PC-9 (cell line): ENCODE measurements at regions not wholly inside any gene's neighbourhood (a gene's known extent, or its start where the extent isn't known, plus 50 kb on each side); places are given as distances from the start of the nearest gene placed in this dataset.

ENCODE experiments used
- BruUV-seq: library from RNA; stranded (reverse); fragments of 400-500 nt; replicated peaks from 2 replicates; lab custom pipeline; 2021; lab: Mats Ljungman, UMichigan
- CTCF ChIA-PET: fragments of 300-600 bp; sonication (Branson Sonifier 250); formaldehyde crosslinking; loops from one replicate; lab custom pipeline; 2022; ENCODE audit warnings: antibody characterized with exemption; lab: Charles Lee
- POLR2A ChIA-PET: fragments of 300-600 bp; sonication (Branson Sonifier 250); formaldehyde crosslinking; loops from one replicate; lab custom pipeline; 2022; ENCODE audit warnings: antibody characterized with exemption; ENCODE audit not compliant: unreplicated experiment; lab: Charles Lee
- DNase-seq, 2 experiments: peaks; one replicate each; pipeline versions ENCODE4 v3.0.0 to v3.0.0-alpha.2; 2015 to 2022; ENCODE audit warnings: mixed read lengths in 1 of 2
- H2AFZ ChIP-seq: fragments of 200-600 bp; sonication (generic); 2 replicates; pipeline ENCODE4 v1.8.1; 2017; ENCODE audit warnings: antibody characterized with exemption
- H3F3A ChIP-seq: fragments of 200-600 bp; sonication (generic); 2 replicates; pipeline ENCODE4 v1.8.1; 2017; ENCODE audit warnings: antibody characterized with exemption, mild to moderate bottlenecking, low read depth; ENCODE audit not compliant: insufficient read depth
- H3K27ac ChIP-seq: fragments of 200-600 bp; sonication (generic); 2 replicates; pipeline ENCODE4 v1.6.1; 2016; ENCODE audit warnings: mixed run types
- H3K27me3 ChIP-seq: fragments of 200-600 bp; sonication (generic); 2 replicates; pipeline ENCODE4 v1.6.1; 2016; ENCODE audit warnings: low read depth, mixed run types; ENCODE audit not compliant: insufficient read depth
- H3K36me3 ChIP-seq: fragments of 200-600 bp; sonication (generic); 2 replicates; pipeline ENCODE4 v1.6.1; 2016; ENCODE audit warnings: low read depth, mixed run types
- H3K4me1 ChIP-seq: fragments of 200-600 bp; sonication (generic); replicated peaks from 2 replicates; pipeline ENCODE4 v1.6.1; 2016; ENCODE audit warnings: mixed run types; ENCODE audit not compliant: insufficient read depth
- H3K4me2 ChIP-seq: fragments of 200-600 bp; sonication (generic); 2 replicates; pipeline ENCODE4 v1.6.1; 2017; ENCODE audit warnings: mixed run types
- H3K4me3 ChIP-seq: fragments of 200-600 bp; sonication (generic); 2 replicates; pipeline ENCODE4 v1.6.1; 2016; ENCODE audit warnings: mixed run types
- H3K79me2 ChIP-seq: fragments of 200-600 bp; sonication (generic); 2 replicates; pipeline ENCODE4 v1.6.1; 2017; ENCODE audit warnings: low read depth, mixed run types
- H3K9me2 ChIP-seq: fragments of 200-600 bp; sonication (generic); 2 replicates; pipeline ENCODE4 v1.8.1; 2017; ENCODE audit warnings: mild to moderate bottlenecking; ENCODE audit not compliant: insufficient read depth
- H3K9me3 ChIP-seq: fragments of 200-600 bp; sonication (generic); 2 replicates; pipeline ENCODE4 v1.8.1; 2016; ENCODE audit warnings: low read depth; ENCODE audit not compliant: insufficient read depth
- H4K20me1 ChIP-seq: fragments of 200-600 bp; sonication (generic); 2 replicates; pipeline ENCODE4 v1.8.1; 2017; ENCODE audit not compliant: insufficient read depth
- CTCF ChIP-seq: fragments of 200-600 bp; sonication (generic); conservative IDR thresholded peaks from 2 replicates; pipeline ENCODE4 v1.6.1; 2017; ENCODE audit warnings: mixed run types, antibody characterized with exemption, mild to moderate bottlenecking, moderate library complexity
- EZH2 ChIP-seq: fragments of 200-600 bp; sonication (generic); IDR thresholded peaks from 2 replicates; pipeline ENCODE4 v1.8.0; 2017; ENCODE audit warnings: antibody characterized with exemption, low read depth
- intact Hi-C: fragments of 100-400 bp; cut with micrococcal nuclease; formaldehyde crosslinking; loops from one replicate; pipeline ENCODE4 v1.10.0; 2022; ENCODE audit not compliant: unreplicated experiment

GRCh38 chr20:57987659-57988058 is 240.8 kb downstream of the ANKRD60 start:
- BruUV-seq = no TSS peak
- intact Hi-C loops = no loop called here
- no peaks in the 10 kb centered on the region for H3K9me3 ChIP-seq
- TF ChIP-seq CTCF (no peak), EZH2 (no peak)
- H3K27ac ChIP-seq = no peak overlapping the region
- no peak overlapping the region for H3K4me2 ChIP-seq
- H3K36me3 ChIP-seq = no peaks in the 10 kb centered on the region
- no peak for DNase-seq
- no peaks in the 10 kb centered on the region for H3K9me2 ChIP-seq
- H4K20me1 ChIP-seq = no peaks in the 10 kb centered on the region
- no peak overlapping the region for H2AFZ ChIP-seq
- H3F3A ChIP-seq = peaks cover 33% of the 10 kb centered on the region
- H3K27me3 ChIP-seq = no peaks in the 10 kb centered on the region
- H3K4me1 ChIP-seq = peaks cover 33% of the 10 kb centered on the region
- CTCF ChIA-PET = no interaction called here
- H3K4me3 ChIP-seq = no peak overlapping the region
- H3K79me2 ChIP-seq = no peaks in the 10 kb centered on the region
- POLR2A ChIA-PET = no interaction called here

- H3F3A ChIP-seq = peaks cover 23% of the 10 kb centered on the region
- H3K4me2 ChIP-seq = no peak overlapping the region
- H3K9me2 ChIP-seq = no peaks in the 10 kb centered on the region
- BruUV-seq = no TSS peak
- H2AFZ ChIP-seq = no peak overlapping the region
- no peak for TF ChIP-seq EZH2
- TF ChIP-seq CTCF = no peak
- H3K79me2 ChIP-seq = no peaks in the 10 kb centered on the region
- no peak overlapping the region for H3K4me3 ChIP-seq
- H3K36me3 ChIP-seq = no peaks in the 10 kb centered on the region
- no peak for DNase-seq
- H3K9me3 ChIP-seq = no peaks in the 10 kb centered on the region
- intact Hi-C loops = no loop called here
- no peaks in the 10 kb centered on the region for H3K27me3 ChIP-seq
- H3K27ac ChIP-seq = no peak overlapping the region
- POLR2A ChIA-PET = no interaction called here
- CTCF ChIA-PET = no interaction called here
- peaks cover 24% of the 10 kb centered on the region for H3K4me1 ChIP-seq
- H4K20me1 ChIP-seq = no peaks in the 10 kb centered on the region
Observed at GRCh38 chr20:57986666-57987065, 241.8 kb downstream of the ANKRD60 start.

GRCh38 chr20:57985278-57985677 is 243.2 kb downstream of the ANKRD60 start:
- H3K4me3 ChIP-seq = no peak overlapping the region
- peaks cover 11% of the 10 kb centered on the region for H3K4me1 ChIP-seq
- no peaks in the 10 kb centered on the region for H3K36me3 ChIP-seq
- H3K9me3 ChIP-seq = no peaks in the 10 kb centered on the region
- H3F3A ChIP-seq = peaks cover 12% of the 10 kb centered on the region
- H3K27me3 ChIP-seq = no peaks in the 10 kb centered on the region
- TF ChIP-seq EZH2 (no peak), CTCF (no peak)
- H4K20me1 ChIP-seq = no peaks in the 10 kb centered on the region
- H3K27ac ChIP-seq = no peak overlapping the region
- no peak overlapping the region for H2AFZ ChIP-seq
- H3K9me2 ChIP-seq = no peaks in the 10 kb centered on the region
- POLR2A ChIA-PET = no interaction called here
- H3K4me2 ChIP-seq = no peak overlapping the region
- no TSS peak for BruUV-seq
- intact Hi-C loops = no loop called here
- H3K79me2 ChIP-seq = no peaks in the 10 kb centered on the region
- CTCF ChIA-PET = no interaction called here
- DNase-seq = no peak
